LNCAP (cell line): ENCODE measurements at regions not wholly inside any gene's neighbourhood (a gene's known extent, or its start where the extent isn't known, plus 50 kb on each side); places are given as distances from the start of the nearest gene placed in this dataset.

Source experiments
- TF ChIP-seq, protein P1 (sequence below): fragments of 450-650 bp; IDR thresholded peaks from 2 replicates; pipeline ENCODE4 v1.5.1; 2017; ENCODE audit warnings: mild to moderate bottlenecking

DNA sequence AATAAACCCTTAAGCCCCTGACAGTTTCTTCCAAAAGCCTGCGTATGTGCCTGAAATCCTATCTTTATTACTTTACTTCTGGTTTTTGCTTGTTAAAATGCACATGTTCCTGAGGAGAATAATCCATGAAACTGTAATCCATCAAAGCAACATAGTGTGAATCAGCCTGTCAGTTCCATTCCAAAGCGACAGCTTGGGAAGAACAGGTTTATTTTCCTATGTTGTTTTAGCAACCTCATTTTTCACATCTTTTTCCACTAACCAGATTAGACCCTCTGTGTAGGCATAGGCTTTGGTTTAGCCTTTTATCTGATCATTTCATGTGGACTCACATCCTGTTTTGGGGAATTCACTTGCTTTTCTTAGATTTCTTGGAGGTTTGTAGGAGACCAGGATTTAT, 988.0 kb downstream of the SQOR start:
- TF ChIP-seq, protein P1, sequence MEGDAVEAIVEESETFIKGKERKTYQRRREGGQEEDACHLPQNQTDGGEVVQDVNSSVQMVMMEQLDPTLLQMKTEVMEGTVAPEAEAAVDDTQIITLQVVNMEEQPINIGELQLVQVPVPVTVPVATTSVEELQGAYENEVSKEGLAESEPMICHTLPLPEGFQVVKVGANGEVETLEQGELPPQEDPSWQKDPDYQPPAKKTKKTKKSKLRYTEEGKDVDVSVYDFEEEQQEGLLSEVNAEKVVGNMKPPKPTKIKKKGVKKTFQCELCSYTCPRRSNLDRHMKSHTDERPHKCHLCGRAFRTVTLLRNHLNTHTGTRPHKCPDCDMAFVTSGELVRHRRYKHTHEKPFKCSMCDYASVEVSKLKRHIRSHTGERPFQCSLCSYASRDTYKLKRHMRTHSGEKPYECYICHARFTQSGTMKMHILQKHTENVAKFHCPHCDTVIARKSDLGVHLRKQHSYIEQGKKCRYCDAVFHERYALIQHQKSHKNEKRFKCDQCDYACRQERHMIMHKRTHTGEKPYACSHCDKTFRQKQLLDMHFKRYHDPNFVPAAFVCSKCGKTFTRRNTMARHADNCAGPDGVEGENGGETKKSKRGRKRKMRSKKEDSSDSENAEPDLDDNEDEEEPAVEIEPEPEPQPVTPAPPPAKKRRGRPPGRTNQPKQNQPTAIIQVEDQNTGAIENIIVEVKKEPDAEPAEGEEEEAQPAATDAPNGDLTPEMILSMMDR, result no peak

DNA sequence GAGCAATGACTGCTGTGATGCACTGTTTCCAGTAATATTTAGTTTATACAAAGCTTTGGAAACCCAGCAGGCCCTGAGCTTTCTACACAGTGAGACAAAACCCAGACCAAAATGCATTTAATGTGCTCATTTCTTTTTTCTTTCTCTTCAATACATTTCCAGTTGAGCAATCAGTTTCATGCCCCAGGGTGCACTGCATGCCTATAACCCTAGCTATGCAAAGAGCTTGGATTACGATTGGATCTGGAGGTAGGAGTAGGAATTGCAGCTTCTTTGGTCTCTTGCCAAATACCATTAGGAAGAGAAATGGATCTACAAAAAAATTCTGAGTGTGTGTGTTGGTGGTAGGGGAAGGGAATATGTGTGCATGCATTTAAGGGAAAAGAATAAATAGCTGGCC, 1001.4 kb downstream of the SQOR start:
- TF ChIP-seq, protein P1, result no peak

DNA sequence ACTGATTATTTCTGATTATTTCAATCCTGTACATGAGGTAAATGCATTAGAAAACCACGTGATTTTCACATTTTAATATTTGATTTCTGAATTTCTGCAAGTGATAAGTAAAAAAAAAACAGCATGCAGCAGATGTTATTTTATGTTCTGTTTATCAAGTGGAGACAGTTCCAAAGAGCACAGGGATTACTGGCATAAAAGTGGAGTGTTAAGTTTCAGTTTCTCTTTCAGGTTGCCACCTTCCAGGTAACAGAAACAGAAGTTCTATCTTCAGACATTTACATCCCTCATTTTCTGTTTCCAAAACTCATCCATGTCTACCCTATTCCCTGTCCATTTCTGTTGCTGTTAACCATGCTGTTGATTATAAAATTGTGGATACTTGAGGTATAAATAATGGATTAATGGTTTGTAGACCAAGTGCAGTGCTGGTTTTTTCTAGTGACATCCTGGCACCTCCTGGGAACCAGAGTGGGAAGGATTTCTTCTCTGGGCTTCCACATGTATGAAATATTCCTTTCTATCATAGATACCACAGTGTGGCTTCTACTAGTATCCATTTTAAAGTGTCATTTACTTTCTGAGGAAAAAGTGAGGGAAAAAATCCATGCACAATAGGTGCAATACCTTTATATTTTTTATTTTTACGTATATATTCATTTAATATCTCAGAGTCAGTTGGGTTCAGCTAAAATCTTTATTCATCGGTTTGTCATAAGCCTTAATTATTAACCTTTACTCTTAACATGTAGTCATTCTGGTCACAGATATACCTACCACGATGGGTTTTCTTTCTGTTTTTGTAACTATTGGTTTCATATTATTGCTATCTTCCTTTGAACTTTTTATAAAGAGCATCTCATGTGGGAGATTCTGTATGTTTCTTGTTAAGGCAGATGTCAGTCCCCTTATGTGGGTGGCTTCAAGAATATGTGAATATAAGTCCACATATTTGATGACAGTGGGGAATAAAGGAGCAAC, 1010.0 kb downstream of the SQOR start:
- TF ChIP-seq, protein P1, result no peak

DNA sequence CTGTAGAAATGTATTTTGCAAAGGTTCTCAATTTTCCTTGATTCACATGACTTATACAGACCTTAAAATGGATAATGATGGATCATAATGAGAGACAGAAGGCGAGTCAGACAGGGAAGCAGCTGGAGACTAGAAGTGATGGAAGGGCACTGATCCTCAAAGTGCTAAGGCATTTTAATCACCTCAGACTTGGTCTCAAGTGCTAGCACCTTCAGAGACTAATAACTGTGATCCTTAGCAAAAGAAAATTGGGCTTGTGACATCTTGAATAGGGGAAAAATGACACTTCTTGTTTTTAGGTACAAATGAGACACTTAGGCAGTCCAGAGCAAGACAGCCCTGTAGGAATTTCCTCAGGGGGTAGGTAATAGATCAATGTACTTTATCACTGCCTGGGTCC, 1011.7 kb downstream of the SQOR start:
- TF ChIP-seq, protein P1, result no peak

DNA sequence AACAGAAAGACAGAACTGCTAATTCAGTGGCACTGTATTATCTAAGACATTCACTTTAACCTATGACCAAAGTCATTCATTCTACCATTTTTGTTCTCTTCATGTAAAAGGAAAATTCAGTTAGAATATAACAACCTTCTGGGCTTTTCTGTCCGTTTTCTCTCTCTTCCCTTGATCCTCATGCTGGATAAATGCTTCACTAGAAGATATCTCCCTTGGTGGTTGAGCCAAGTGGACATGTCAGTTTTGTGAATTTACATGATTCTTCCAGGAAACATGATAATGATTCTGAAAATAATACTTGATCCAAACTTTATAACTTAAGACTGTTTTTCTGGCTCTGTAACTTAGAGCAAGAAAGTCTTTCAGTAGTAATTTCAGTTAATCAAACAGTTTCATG, 1012.2 kb downstream of the SQOR start:
- TF ChIP-seq, protein P1, result no peak

DNA sequence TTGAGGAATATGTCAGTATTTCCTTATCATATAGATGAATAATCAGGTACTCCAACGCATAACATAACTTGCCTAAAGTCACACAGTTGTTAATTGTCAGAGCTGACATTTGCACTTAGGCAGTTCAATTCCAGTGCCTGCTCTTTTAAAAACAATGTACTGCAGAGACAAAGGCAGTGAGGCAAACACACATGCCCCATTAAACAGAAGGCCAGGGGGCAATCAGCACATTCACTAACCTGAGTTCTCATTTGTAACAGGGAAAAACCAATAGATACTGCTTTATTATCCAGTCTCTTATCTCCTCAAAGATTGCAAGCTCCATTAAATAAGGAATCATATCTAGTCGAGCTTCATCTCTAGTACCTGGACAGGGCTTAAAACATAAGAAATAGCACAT, 1017.4 kb downstream of the SQOR start:
- TF ChIP-seq, protein P1, result no peak

GRCh38 chr15:46654993-46655392, 1020.2 kb downstream of the SQOR start:
- TF ChIP-seq, protein P1, result no peak
